ENCODE measurements at regions not wholly inside any gene's neighbourhood (a gene's known extent, or its start where the extent isn't known, plus 50 kb on each side); places are given as distances from the start of the nearest gene placed in this dataset.

GRCh38 chr6:100296810-100297544, 167.7 kb downstream of the SIM1 start:
- TF ChIP-seq CTCF (conservative IDR thresholded peaks at IDR 0.05 in 1 of 2, IDR thresholded peaks at IDR 0.05 in 1 of 2; ENCODE audit: extremely low read depth in 1 of 2, insufficient read depth in 1 of 2, low read depth in 1 of 2, low read length in 2 of 2) (no peak), EZH2 (IDR thresholded peaks at IDR 0.05; ENCODE audit: borderline replicate concordance, low read length) (no peak)
